ENCODE measurements at regions not wholly inside any gene's neighbourhood (a gene's known extent, or its start where the extent isn't known, plus 50 kb on each side); places are given as distances from the start of the nearest gene placed in this dataset.

DNA sequence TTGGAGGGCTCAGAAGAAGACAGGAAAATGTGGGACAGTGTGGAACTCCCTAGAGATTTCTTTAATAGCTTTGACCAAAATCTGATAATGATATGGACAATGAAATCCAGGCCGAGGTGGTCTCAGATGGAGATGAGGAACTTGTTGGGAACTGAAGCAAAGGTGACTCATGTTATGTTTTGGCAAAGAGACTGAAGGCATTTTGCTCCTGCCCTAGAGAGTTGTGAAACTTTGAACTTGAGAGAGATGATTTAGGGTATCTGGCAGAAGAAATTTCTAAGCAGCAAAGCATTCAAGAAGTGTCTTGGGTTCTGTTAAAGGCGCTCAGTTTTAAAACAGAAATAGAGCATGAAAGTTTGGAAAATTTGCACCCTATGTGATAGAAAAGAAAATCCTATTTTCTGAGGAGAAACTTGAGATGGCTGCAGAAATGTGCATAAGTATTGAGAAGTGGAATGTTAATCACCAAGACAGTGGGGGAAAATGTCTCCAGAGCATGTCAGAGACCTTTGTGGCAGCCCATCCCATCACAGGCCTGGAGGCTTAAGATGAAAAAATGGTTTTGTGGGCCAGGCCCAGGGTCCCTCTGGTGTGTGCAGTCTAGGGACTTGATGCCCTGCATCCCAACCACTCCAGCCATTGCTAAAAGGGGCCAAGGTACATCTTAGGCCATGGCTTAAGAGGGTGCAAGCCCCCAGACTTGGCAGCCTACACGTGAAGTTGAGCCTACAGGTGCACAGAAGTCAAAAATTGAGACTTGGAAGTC lies 463.7 kb upstream of the TLE4 start:
- H3K9me3 ChIP-seq: no peaks in the 10 kb centered on the region
- intact Hi-C loops (cut with DNase I; ENCODE audit: low total_unique reads): no loop called here
- H3K4me1 ChIP-seq: no peaks in the 10 kb centered on the region
- H3K4me3 ChIP-seq: no peak overlapping the region
- no peaks in the 10 kb centered on the region for H3K36me3 ChIP-seq
- no peak for DNase-seq
- no peaks in the 10 kb centered on the region for H3K27me3 ChIP-seq
- TF ChIP-seq, protein P1, sequence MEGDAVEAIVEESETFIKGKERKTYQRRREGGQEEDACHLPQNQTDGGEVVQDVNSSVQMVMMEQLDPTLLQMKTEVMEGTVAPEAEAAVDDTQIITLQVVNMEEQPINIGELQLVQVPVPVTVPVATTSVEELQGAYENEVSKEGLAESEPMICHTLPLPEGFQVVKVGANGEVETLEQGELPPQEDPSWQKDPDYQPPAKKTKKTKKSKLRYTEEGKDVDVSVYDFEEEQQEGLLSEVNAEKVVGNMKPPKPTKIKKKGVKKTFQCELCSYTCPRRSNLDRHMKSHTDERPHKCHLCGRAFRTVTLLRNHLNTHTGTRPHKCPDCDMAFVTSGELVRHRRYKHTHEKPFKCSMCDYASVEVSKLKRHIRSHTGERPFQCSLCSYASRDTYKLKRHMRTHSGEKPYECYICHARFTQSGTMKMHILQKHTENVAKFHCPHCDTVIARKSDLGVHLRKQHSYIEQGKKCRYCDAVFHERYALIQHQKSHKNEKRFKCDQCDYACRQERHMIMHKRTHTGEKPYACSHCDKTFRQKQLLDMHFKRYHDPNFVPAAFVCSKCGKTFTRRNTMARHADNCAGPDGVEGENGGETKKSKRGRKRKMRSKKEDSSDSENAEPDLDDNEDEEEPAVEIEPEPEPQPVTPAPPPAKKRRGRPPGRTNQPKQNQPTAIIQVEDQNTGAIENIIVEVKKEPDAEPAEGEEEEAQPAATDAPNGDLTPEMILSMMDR (IDR thresholded peaks at IDR 0.05): no peak
- TF ChIP-seq POLR2A (IDR thresholded peaks at IDR 0.05): no peak
- no peak overlapping the region for H3K27ac ChIP-seq

DNA sequence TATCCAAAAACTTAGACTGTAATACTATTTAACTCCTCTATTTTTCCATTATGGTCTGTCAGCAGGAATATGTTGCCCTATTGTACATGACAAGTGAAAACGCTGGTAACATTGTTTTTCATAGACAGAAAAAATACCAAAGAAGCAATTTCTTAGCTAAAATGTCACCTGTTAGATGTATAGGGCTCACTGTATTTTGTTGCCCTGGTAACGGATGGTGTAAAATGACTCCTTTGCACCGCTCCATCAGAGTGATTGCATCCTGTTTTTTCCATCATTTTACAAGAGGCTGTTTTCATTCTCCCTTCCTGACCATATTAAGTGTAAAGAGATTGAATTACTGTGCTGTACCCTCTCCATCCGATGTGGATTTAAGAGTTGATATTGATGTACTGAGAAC lies 460.1 kb upstream of the TLE4 start:
- Histone ChIP-seq H3K9me3 (no peaks in the 10 kb centered on the region), H3K27me3 (no peaks in the 10 kb centered on the region), H3K36me3 (no peaks in the 10 kb centered on the region), H3K4me3 (no peak overlapping the region), H3K27ac (no peak overlapping the region), H3K4me1 (no peaks in the 10 kb centered on the region)
- no peak for DNase-seq
- no peak for TF ChIP-seq POLR2A (IDR thresholded peaks at IDR 0.05)
- TF ChIP-seq, protein P1 (IDR thresholded peaks at IDR 0.05): no peak
- intact Hi-C loops (cut with DNase I; ENCODE audit: low total_unique reads): no loop called here

DNA sequence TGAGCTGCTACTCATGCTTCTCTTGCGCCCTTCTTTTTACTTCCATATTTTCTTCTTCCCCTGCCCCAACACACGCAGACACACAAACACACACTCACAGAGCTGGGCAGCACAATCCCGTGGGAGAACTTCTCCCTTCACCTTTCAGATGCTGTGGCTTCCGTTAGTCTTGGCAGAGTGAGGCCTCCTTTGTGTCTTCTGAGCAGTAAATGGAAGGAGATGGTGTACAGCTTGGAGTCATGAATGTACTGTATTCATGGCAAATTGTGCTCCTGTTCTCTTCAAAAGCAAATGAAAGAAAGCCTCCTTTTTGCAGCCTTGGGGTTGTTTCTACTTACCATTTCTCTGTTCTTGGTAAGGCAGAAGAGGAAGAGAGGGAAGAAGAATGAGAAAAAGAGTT lies 456.6 kb upstream of the TLE4 start:
- intact Hi-C loops (cut with DNase I; ENCODE audit: low total_unique reads): no loop called here
- H3K27me3 ChIP-seq: no peaks in the 10 kb centered on the region
- H3K4me3 ChIP-seq: no peak overlapping the region
- no peak overlapping the region for H3K27ac ChIP-seq
- H3K4me1 ChIP-seq: no peaks in the 10 kb centered on the region
- TF ChIP-seq, protein P1 (IDR thresholded peaks at IDR 0.05): no peak
- TF ChIP-seq POLR2A (IDR thresholded peaks at IDR 0.05): no peak
- H3K9me3 ChIP-seq: no peaks in the 10 kb centered on the region
- H3K36me3 ChIP-seq: no peaks in the 10 kb centered on the region
- no peak for DNase-seq

DNA sequence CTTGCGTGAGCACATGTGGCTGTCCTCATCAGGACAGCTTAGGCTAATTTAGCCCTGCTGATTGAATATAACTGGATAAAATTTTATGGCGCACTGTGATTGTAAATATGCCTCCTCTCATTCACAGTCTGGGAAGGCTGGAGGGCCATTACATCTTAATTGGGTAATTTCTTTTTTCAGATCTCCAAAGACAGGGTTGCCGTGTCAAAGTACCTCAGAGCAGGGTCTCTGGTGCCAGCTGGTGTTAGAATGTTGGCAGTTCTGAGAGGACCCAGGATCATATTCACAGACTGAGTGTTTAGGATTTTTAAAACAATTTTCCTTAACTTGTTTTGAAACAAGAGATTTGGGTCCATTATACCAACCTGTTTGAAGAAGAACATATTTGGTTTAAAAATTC lies 455.7 kb upstream of the TLE4 start:
- no peaks in the 10 kb centered on the region for H3K4me1 ChIP-seq
- H3K27ac ChIP-seq: no peak overlapping the region
- no peak for DNase-seq
- TF ChIP-seq, protein P1 (IDR thresholded peaks at IDR 0.05): no peak
- TF ChIP-seq POLR2A (IDR thresholded peaks at IDR 0.05): no peak
- H3K27me3 ChIP-seq: no peaks in the 10 kb centered on the region
- no peaks in the 10 kb centered on the region for H3K36me3 ChIP-seq
- no peaks in the 10 kb centered on the region for H3K9me3 ChIP-seq
- intact Hi-C loops (cut with DNase I; ENCODE audit: low total_unique reads): no loop called here
- no peak overlapping the region for H3K4me3 ChIP-seq

DNA sequence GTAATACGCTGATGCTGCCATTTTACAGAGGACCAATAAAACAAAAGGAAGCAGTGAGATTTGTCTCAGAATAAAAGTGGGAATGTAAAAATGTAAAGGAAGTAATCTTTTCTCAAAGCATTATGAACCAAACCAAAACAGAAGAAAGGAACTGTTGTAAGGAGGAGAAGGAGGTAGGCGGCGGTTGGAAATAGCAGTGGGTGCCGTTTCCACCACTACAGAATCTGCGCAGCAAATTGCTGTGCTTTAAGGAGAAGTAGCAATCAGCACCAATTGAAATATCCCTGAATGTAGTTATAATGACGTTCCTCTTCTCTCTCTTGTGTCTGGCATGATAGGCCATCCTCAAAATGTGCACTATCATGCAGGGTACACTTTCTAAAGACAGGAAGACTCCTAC lies 455.1 kb upstream of the TLE4 start:
- H3K4me3 ChIP-seq: no peak overlapping the region
- H3K36me3 ChIP-seq: no peaks in the 10 kb centered on the region
- no peak for TF ChIP-seq POLR2A (IDR thresholded peaks at IDR 0.05)
- TF ChIP-seq, protein P1 (IDR thresholded peaks at IDR 0.05): no peak
- no peak for DNase-seq
- intact Hi-C loops (cut with DNase I; ENCODE audit: low total_unique reads): no loop called here
- no peak overlapping the region for H3K27ac ChIP-seq
- H3K27me3 ChIP-seq: no peaks in the 10 kb centered on the region
- no peaks in the 10 kb centered on the region for H3K4me1 ChIP-seq
- H3K9me3 ChIP-seq: no peaks in the 10 kb centered on the region

Measured in uterus (tissue), 3 donors.